ENCODE measurements at regions not wholly inside any gene's neighbourhood (a gene's known extent, or its start where the extent isn't known, plus 50 kb on each side); places are given as distances from the start of the nearest gene placed in this dataset.
"Not testable (repeated sequence)": the region's sequence is repeated elsewhere in the genome, so short reads cannot be mapped to it uniquely, and the experiment has no call there.

- ATAC-seq (ENCODE audit: low read depth); H3K36me3 ChIP-seq (replicated peaks in 1 of 2; ENCODE audit: control extremely low read depth in 1 of 2, control insufficient read depth in 1 of 2, extremely low read depth in 1 of 2, insufficient read depth in 2 of 2, low read length in 1 of 2); H3K9me3 Mint-ChIP-seq (ENCODE audit: insufficient read depth); H3K4me1 Mint-ChIP-seq; H3K9ac ChIP-seq (ENCODE audit: low read length); H3K9me3 ChIP-seq (ENCODE audit: control extremely low read depth in 1 of 3, control insufficient read depth in 2 of 3, insufficient read depth in 1 of 3, low read length in 2 of 3); H2AFZ ChIP-seq (ENCODE audit: insufficient read depth, low read depth, low read length, poor library complexity, severe bottlenecking); DNase-seq; H3K27ac ChIP-seq (ENCODE audit: low read length in 2 of 2); CTCF ChIA-PET; H3K27me3 ChIP-seq (replicated peaks in 1 of 4; ENCODE audit: control extremely low read depth in 1 of 4, control insufficient read depth in 3 of 4, insufficient read depth in 4 of 4, low read length in 3 of 4); H3K27ac Mint-ChIP-seq; H3K4me3 Mint-ChIP-seq; H3K4me3 ChIP-seq (ENCODE audit: control extremely low read depth in 1 of 5, extremely low read depth in 1 of 5, insufficient read depth in 1 of 5, low read depth in 2 of 5, low read length in 4 of 5); H3K79me2 ChIP-seq (ENCODE audit: control insufficient read depth, insufficient read depth, low read length); intact Hi-C loops (cut with micrococcal nuclease); H3K4me2 ChIP-seq (replicated peaks; ENCODE audit: low read depth, low read length, poor library complexity, severe bottlenecking); H3K4me1 ChIP-seq (ENCODE audit: control insufficient read depth in 2 of 2, insufficient read depth in 2 of 2, low read length in 2 of 2); H4K20me1 ChIP-seq (ENCODE audit: control insufficient read depth, insufficient read depth, low read length, poor library complexity, severe bottlenecking); POLR2A ChIA-PET; H3K27me3 Mint-ChIP-seq: not testable (repeated sequence)
- WGBS (ENCODE audit: insufficient coverage), result no CpG with 5 or more reads among the region's 33 CpGs
Measured at GRCh38 chrX:115840729-115841409, 279.9 kb downstream of the PLS3 start.

GRCh38 chrX:115850986-115851385 is 290.0 kb downstream of the PLS3 start:
- POLR2A ChIA-PET; H3K9me3 ChIP-seq (ENCODE audit: control extremely low read depth in 1 of 3, control insufficient read depth in 2 of 3, insufficient read depth in 1 of 3, low read length in 2 of 3); DNase-seq; H3K27me3 Mint-ChIP-seq; H3K27ac ChIP-seq (ENCODE audit: low read length in 2 of 2); H3K4me2 ChIP-seq (replicated peaks; ENCODE audit: low read depth, low read length, poor library complexity, severe bottlenecking); H3K9me3 Mint-ChIP-seq (ENCODE audit: insufficient read depth); H3K4me1 Mint-ChIP-seq; CTCF ChIA-PET; H3K4me3 Mint-ChIP-seq; H3K36me3 ChIP-seq (replicated peaks in 1 of 2; ENCODE audit: control extremely low read depth in 1 of 2, control insufficient read depth in 1 of 2, extremely low read depth in 1 of 2, insufficient read depth in 2 of 2, low read length in 1 of 2); H2AFZ ChIP-seq (ENCODE audit: insufficient read depth, low read depth, low read length, poor library complexity, severe bottlenecking); H3K27ac Mint-ChIP-seq; H4K20me1 ChIP-seq (ENCODE audit: control insufficient read depth, insufficient read depth, low read length, poor library complexity, severe bottlenecking); H3K4me1 ChIP-seq (ENCODE audit: control insufficient read depth in 2 of 2, insufficient read depth in 2 of 2, low read length in 2 of 2); H3K9ac ChIP-seq (ENCODE audit: low read length); ATAC-seq (ENCODE audit: low read depth); H3K27me3 ChIP-seq (replicated peaks in 1 of 4; ENCODE audit: control extremely low read depth in 1 of 4, control insufficient read depth in 3 of 4, insufficient read depth in 4 of 4, low read length in 3 of 4); H3K4me3 ChIP-seq (ENCODE audit: control extremely low read depth in 1 of 5, extremely low read depth in 1 of 5, insufficient read depth in 1 of 5, low read depth in 2 of 5, low read length in 4 of 5); intact Hi-C loops (cut with micrococcal nuclease); H3K79me2 ChIP-seq (ENCODE audit: control insufficient read depth, insufficient read depth, low read length): not testable (repeated sequence)
- no CpG with 5 or more reads among the region's 23 CpGs for WGBS (ENCODE audit: insufficient coverage)

GRCh38 chrX:115853260-115853659 is 292.3 kb downstream of the PLS3 start:
- H3K4me1 ChIP-seq (ENCODE audit: control insufficient read depth in 2 of 2, insufficient read depth in 2 of 2, low read length in 2 of 2); H3K9ac ChIP-seq (ENCODE audit: low read length); intact Hi-C loops (cut with micrococcal nuclease); H3K4me3 Mint-ChIP-seq; H3K4me1 Mint-ChIP-seq; H3K27ac Mint-ChIP-seq; H3K4me2 ChIP-seq (replicated peaks; ENCODE audit: low read depth, low read length, poor library complexity, severe bottlenecking); H3K27me3 Mint-ChIP-seq; DNase-seq; H3K27ac ChIP-seq (ENCODE audit: low read length in 2 of 2); H3K9me3 ChIP-seq (ENCODE audit: control extremely low read depth in 1 of 3, control insufficient read depth in 2 of 3, insufficient read depth in 1 of 3, low read length in 2 of 3); POLR2A ChIA-PET; H3K4me3 ChIP-seq (ENCODE audit: control extremely low read depth in 1 of 5, extremely low read depth in 1 of 5, insufficient read depth in 1 of 5, low read depth in 2 of 5, low read length in 4 of 5); CTCF ChIA-PET; H3K27me3 ChIP-seq (replicated peaks in 1 of 4; ENCODE audit: control extremely low read depth in 1 of 4, control insufficient read depth in 3 of 4, insufficient read depth in 4 of 4, low read length in 3 of 4); ATAC-seq (ENCODE audit: low read depth); H3K9me3 Mint-ChIP-seq (ENCODE audit: insufficient read depth); H3K36me3 ChIP-seq (replicated peaks in 1 of 2; ENCODE audit: control extremely low read depth in 1 of 2, control insufficient read depth in 1 of 2, extremely low read depth in 1 of 2, insufficient read depth in 2 of 2, low read length in 1 of 2); H3K79me2 ChIP-seq (ENCODE audit: control insufficient read depth, insufficient read depth, low read length); H2AFZ ChIP-seq (ENCODE audit: insufficient read depth, low read depth, low read length, poor library complexity, severe bottlenecking); H4K20me1 ChIP-seq (ENCODE audit: control insufficient read depth, insufficient read depth, low read length, poor library complexity, severe bottlenecking): not testable (repeated sequence)
- no CpG with 5 or more reads among the region's 32 CpGs for WGBS (ENCODE audit: insufficient coverage)

GRCh38 chrX:115881170-115881569 is 289.4 kb upstream of the AGTR2 start:
- H3K4me3 Mint-ChIP-seq; H3K4me3 ChIP-seq (ENCODE audit: control extremely low read depth in 1 of 5, extremely low read depth in 1 of 5, insufficient read depth in 1 of 5, low read depth in 2 of 5, low read length in 4 of 5); H3K4me1 ChIP-seq (ENCODE audit: control insufficient read depth in 2 of 2, insufficient read depth in 2 of 2, low read length in 2 of 2); intact Hi-C loops (cut with micrococcal nuclease); H3K79me2 ChIP-seq (ENCODE audit: control insufficient read depth, insufficient read depth, low read length); H3K27me3 Mint-ChIP-seq; H3K9ac ChIP-seq (ENCODE audit: low read length); DNase-seq; H3K27me3 ChIP-seq (replicated peaks in 1 of 4; ENCODE audit: control extremely low read depth in 1 of 4, control insufficient read depth in 3 of 4, insufficient read depth in 4 of 4, low read length in 3 of 4); H3K4me1 Mint-ChIP-seq; H3K4me2 ChIP-seq (replicated peaks; ENCODE audit: low read depth, low read length, poor library complexity, severe bottlenecking); H3K27ac ChIP-seq (ENCODE audit: low read length in 2 of 2); ATAC-seq (ENCODE audit: low read depth); H3K9me3 Mint-ChIP-seq (ENCODE audit: insufficient read depth); H4K20me1 ChIP-seq (ENCODE audit: control insufficient read depth, insufficient read depth, low read length, poor library complexity, severe bottlenecking); CTCF ChIA-PET; H3K27ac Mint-ChIP-seq; POLR2A ChIA-PET; H3K9me3 ChIP-seq (ENCODE audit: control extremely low read depth in 1 of 3, control insufficient read depth in 2 of 3, insufficient read depth in 1 of 3, low read length in 2 of 3); H3K36me3 ChIP-seq (replicated peaks in 1 of 2; ENCODE audit: control extremely low read depth in 1 of 2, control insufficient read depth in 1 of 2, extremely low read depth in 1 of 2, insufficient read depth in 2 of 2, low read length in 1 of 2); H2AFZ ChIP-seq (ENCODE audit: insufficient read depth, low read depth, low read length, poor library complexity, severe bottlenecking): not testable (repeated sequence)
- no CpG with 5 or more reads among the region's 15 CpGs for WGBS (ENCODE audit: insufficient coverage)
